A549 (cell line): ENCODE measurements at regions not wholly inside any gene's neighbourhood (a gene's known extent, or its start where the extent isn't known, plus 50 kb on each side); places are given as distances from the start of the nearest gene placed in this dataset.
"Not testable (repeated sequence)": the region's sequence is repeated elsewhere in the genome, so short reads cannot be mapped to it uniquely, and the experiment has no call there.

Source experiments
- ATAC-seq, 2 experiments: fragments of 200-7000 bp in 1 of 2; fragments of >200 bp in 1 of 2; cut with Nextera tagmentation in 1 of 2; cut with Tn5 transposase in 1 of 2; 3 replicates each; pipeline versions ENCODE4 v1.8.0 to v1.9.1; 2018 to 2020; ENCODE audit warnings: mild to moderate bottlenecking in 1 of 2, moderate library complexity in 1 of 2
- CTCF ChIA-PET: fragments of 300-600 bp; sonication (Branson Sonifier 250); formaldehyde crosslinking; extraction: SDS; loops from one replicate; lab custom pipeline; 2021; ENCODE audit warnings: antibody characterized with exemption, inconsistent platforms; lab: Yijun Ruan, JAX
- POLR2A ChIA-PET: fragments of 350-600 bp; formaldehyde crosslinking; extraction: SDS; loops from one replicate; lab custom pipeline; 2021; ENCODE audit warnings: antibody characterized with exemption, inconsistent platforms; lab: Yijun Ruan, JAX
- DNase-seq, 2 experiments: peaks; one replicate each; pipeline versions ENCODE4 v3.0.0 to v3.0.0-alpha.2; 2011 to 2016; ENCODE audit warnings: low read depth in 1 of 2, low spot score in 1 of 2
- FAIRE-seq: peaks from 2 replicates; lab custom pipeline; 2011; peaks lifted over from hg19 to GRCh38; lab: Jason Lieb, UNC
- H3K27ac ChIP-seq, 2 experiments: fragments of >200 bp; sonication (Bioruptor Twin); formaldehyde crosslinking; 3 replicates each; pipeline ENCODE4 v1.5.1; 2016 to 2017
- H3K4me1 ChIP-seq: fragments of >200 bp; sonication (Bioruptor Twin); formaldehyde crosslinking; 3 replicates; pipeline ENCODE4 v1.6.1; 2016
- H3K4me2 ChIP-seq: fragments of >200 bp; sonication (Bioruptor Twin); formaldehyde crosslinking; 3 replicates; pipeline ENCODE4 v1.6.1; 2016
- H3K4me3 ChIP-seq: fragments of >200 bp; sonication (Bioruptor Twin); formaldehyde crosslinking; 3 replicates; pipeline ENCODE4 v1.5.1; 2016
- H3K9me3 ChIP-seq: fragments of >200 bp; sonication (Bioruptor Twin); formaldehyde crosslinking; 3 replicates; pipeline ENCODE4 v1.6.1; 2016
- BHLHE40 ChIP-seq: IDR thresholded peaks from 2 replicates; pipeline ENCODE4 v1.6.1; 2012; ENCODE audit warnings: low read depth, low read length, inconsistent platforms
- CBX8 ChIP-seq: fragments of 200-600 bp; sonication (generic); IDR thresholded peaks from 2 replicates; pipeline ENCODE4 v1.6.1; 2016
- CTCF ChIP-seq: fragments of >200 bp; sonication (Bioruptor Twin); formaldehyde crosslinking; IDR thresholded peaks from 3 replicates; pipeline ENCODE4 v1.5.1; 2016
- EHF ChIP-seq: fragments of 250-450 bp; sonication (Bioruptor Pico); IDR thresholded peaks from 2 replicates; pipeline ENCODE4 v1.5.0; 2020; ENCODE audit warnings: mild to moderate bottlenecking
- ESRRA ChIP-seq: fragments of 150-350 bp; IDR thresholded peaks from 2 replicates; pipeline ENCODE4 v1.6.1; 2014; ENCODE audit warnings: mild to moderate bottlenecking, low read length, borderline replicate concordance
- FOSB ChIP-seq: fragments of 250-450 bp; sonication (Bioruptor Pico); IDR thresholded peaks from 2 replicates; pipeline ENCODE4 v1.5.0; 2020; ENCODE audit warnings: mild to moderate bottlenecking, moderate library complexity
- FOSL2 ChIP-seq, 2 experiments: fragments of 450-650 bp in 1 of 2; fragments of >200 bp in 1 of 2; sonication (Bioruptor Twin) in 1 of 2; formaldehyde crosslinking; IDR thresholded peaks; 2 replicates each; pipeline versions ENCODE4 v1.5.0 to v1.6.1; 2016 to 2020; ENCODE audit warnings: mild to moderate bottlenecking in 1 of 2, moderate library complexity in 1 of 2
- GATA3 ChIP-seq: IDR thresholded peaks from 2 replicates; pipeline ENCODE4 v1.6.1; 2012; ENCODE audit warnings: borderline replicate concordance
- HEYL ChIP-seq: fragments of 250-450 bp; sonication (Bioruptor Pico); IDR thresholded peaks from 2 replicates; pipeline ENCODE4 v1.8.0; 2021; ENCODE audit warnings: mild to moderate bottlenecking, moderate library complexity
- HOXB13 ChIP-seq: fragments of 250-450 bp; sonication (Bioruptor Pico); IDR thresholded peaks from 2 replicates; pipeline ENCODE4 v1.5.0; 2020; ENCODE audit warnings: low read depth, mild to moderate bottlenecking, moderate library complexity
- JUN ChIP-seq, 2 experiments: fragments of >200 bp; sonication (Bioruptor Twin); formaldehyde crosslinking; IDR thresholded peaks; 2 replicates in 1 of 2; 3 replicates in 1 of 2; pipeline ENCODE4 v1.6.1; 2016 to 2017
- KDM1A ChIP-seq: fragments of 200-600 bp; sonication (generic); IDR thresholded peaks from 2 replicates; pipeline ENCODE4 v1.6.1; 2016; ENCODE audit warnings: low read depth, mild to moderate bottlenecking
- KDM5A ChIP-seq: fragments of 200-600 bp; sonication (generic); IDR thresholded peaks from 2 replicates; pipeline ENCODE4 v1.6.1; 2016; ENCODE audit warnings: antibody characterized with exemption, mild to moderate bottlenecking
- MAFK ChIP-seq: fragments of 450-650 bp; IDR thresholded peaks from 2 replicates; pipeline ENCODE4 v1.6.1; 2014; ENCODE audit not compliant: partially characterized antibody
- NPAS2 ChIP-seq: fragments of 250-450 bp; sonication (Bioruptor Pico); IDR thresholded peaks from 2 replicates; pipeline ENCODE4 v1.8.0; 2022; ENCODE audit warnings: mild to moderate bottlenecking, moderate library complexity, borderline replicate concordance
- PHF8 ChIP-seq: fragments of 200-600 bp; sonication (generic); IDR thresholded peaks from 2 replicates; pipeline ENCODE4 v1.6.1; 2016; ENCODE audit warnings: low read depth, mild to moderate bottlenecking, antibody characterized with exemption, moderate library complexity, borderline replicate concordance
- POLR2A ChIP-seq: IDR thresholded peaks from 2 replicates; pipeline ENCODE4 v1.6.1; 2012; ENCODE audit warnings: mild to moderate bottlenecking, low read length
- RARB ChIP-seq: fragments of 250-450 bp; sonication (Bioruptor Pico); IDR thresholded peaks from 2 replicates; pipeline ENCODE4 v1.8.0; 2021; ENCODE audit warnings: mild to moderate bottlenecking, moderate library complexity
- RCOR1 ChIP-seq: fragments of 150-350 bp; IDR thresholded peaks from 2 replicates; pipeline ENCODE4 v1.6.1; 2014; ENCODE audit warnings: antibody characterized with exemption, low read length, low read depth
- SMC3 ChIP-seq: fragments of >200 bp; sonication (Bioruptor Twin); formaldehyde crosslinking; IDR thresholded peaks from 3 replicates; pipeline ENCODE4 v1.6.1; 2018; ENCODE audit warnings: inconsistent platforms
- TP53 ChIP-seq: fragments of 250-450 bp; sonication (Bioruptor Pico); IDR thresholded peaks from 2 replicates; pipeline ENCODE4 v1.5.0; 2021; ENCODE audit warnings: mild to moderate bottlenecking, moderate library complexity
- ZFP36 ChIP-seq: fragments of 450-650 bp; IDR thresholded peaks from 2 replicates; pipeline ENCODE4 v1.6.1; 2014; ENCODE audit warnings: borderline replicate concordance; ENCODE audit not compliant: partially characterized antibody
- ZNF302 ChIP-seq: fragments of 250-450 bp; sonication (Bioruptor Pico); IDR thresholded peaks from 2 replicates; pipeline ENCODE4 v1.9.0; 2021; ENCODE audit warnings: inconsistent platforms, mild to moderate bottlenecking, moderate library complexity
- WGBS: methylation state at CpG from one replicate; pipeline ENCODE4 v1.1.6; 2017; ENCODE audit errors: missing lambda C conversion rate; 5-methylcytosine and 5-hydroxymethylcytosine counted together
- TF ChIP-seq, protein P1 (sequence below): fragments of 250-450 bp; sonication (Bioruptor Pico); IDR thresholded peaks from 2 replicates; pipeline ENCODE4 v1.5.0; 2021; ENCODE audit warnings: mild to moderate bottlenecking, moderate library complexity, borderline replicate concordance
- TF ChIP-seq, protein P2 (sequence below): IDR thresholded peaks from 2 replicates; pipeline ENCODE4 v1.6.1; 2012
- TF ChIP-seq, protein P3 (sequence below): IDR thresholded peaks from 2 replicates; pipeline ENCODE4 v1.6.1; 2012; ENCODE audit warnings: low read depth, borderline replicate concordance
- TF ChIP-seq, protein P4 (sequence below): fragments of 150-350 bp; IDR thresholded peaks from 2 replicates; pipeline ENCODE4 v1.6.1; 2014; ENCODE audit warnings: low read depth, mild to moderate bottlenecking, low read length

GRCh38 chr1:60915441-60915840, 166.9 kb upstream of the NFIA start:
- H3K4me1 ChIP-seq = no peaks in the 10 kb centered on the region
- FAIRE-seq = no peak
- DNase-seq = no peak
- CTCF ChIA-PET = no interaction called here
- TF ChIP-seq ZFP36 = no peak
- no peak for TF ChIP-seq NPAS2
- no peak for TF ChIP-seq CTCF
- TF ChIP-seq, all 56 proteins: peak for 0
- no peak overlapping the region for H3K4me3 ChIP-seq
- ATAC-seq = no peak
- 59% methylated on average over 6 of the region's 6 CpGs for WGBS
- POLR2A ChIA-PET = no interaction called here
- no peak overlapping the region for H3K4me2 ChIP-seq
- no peaks in the 10 kb centered on the region for H3K9me3 ChIP-seq
- H3K27ac ChIP-seq = no peak overlapping the region

- ATAC-seq = no peak
- TF ChIP-seq, protein P1, sequence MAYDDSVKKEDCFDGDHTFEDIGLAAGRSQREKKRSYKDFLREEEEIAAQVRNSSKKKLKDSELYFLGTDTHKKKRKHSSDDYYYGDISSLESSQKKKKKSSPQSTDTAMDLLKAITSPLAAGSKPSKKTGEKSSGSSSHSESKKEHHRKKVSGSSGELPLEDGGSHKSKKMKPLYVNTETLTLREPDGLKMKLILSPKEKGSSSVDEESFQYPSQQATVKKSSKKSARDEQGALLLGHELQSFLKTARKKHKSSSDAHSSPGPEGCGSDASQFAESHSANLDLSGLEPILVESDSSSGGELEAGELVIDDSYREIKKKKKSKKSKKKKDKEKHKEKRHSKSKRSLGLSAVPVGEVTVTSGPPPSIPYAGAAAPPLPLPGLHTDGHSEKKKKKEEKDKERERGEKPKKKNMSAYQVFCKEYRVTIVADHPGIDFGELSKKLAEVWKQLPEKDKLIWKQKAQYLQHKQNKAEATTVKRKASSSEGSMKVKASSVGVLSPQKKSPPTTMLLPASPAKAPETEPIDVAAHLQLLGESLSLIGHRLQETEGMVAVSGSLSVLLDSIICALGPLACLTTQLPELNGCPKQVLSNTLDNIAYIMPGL = no peak
- no peak for TF ChIP-seq FOSB (CRISPR knock-in tag)
- no peak for TF ChIP-seq TP53 (CRISPR knock-in tag)
- TF ChIP-seq FOSL2 (IDR thresholded peaks at IDR 0.05) = no peak
- no peak for TF ChIP-seq FOSL2 (CRISPR knock-in tag; IDR thresholded peaks at IDR 0.05)
- TF ChIP-seq ZNF302 (CRISPR knock-in tag) = no peak
- no peak for TF ChIP-seq HOXB13
- no peak for TF ChIP-seq JUN (IDR thresholded peaks at IDR 0.05)
- TF ChIP-seq KDM1A = no peak
- TF ChIP-seq PHF8 = no peak
- no peak for TF ChIP-seq HEYL (CRISPR knock-in tag)
- TF ChIP-seq, protein P2, sequence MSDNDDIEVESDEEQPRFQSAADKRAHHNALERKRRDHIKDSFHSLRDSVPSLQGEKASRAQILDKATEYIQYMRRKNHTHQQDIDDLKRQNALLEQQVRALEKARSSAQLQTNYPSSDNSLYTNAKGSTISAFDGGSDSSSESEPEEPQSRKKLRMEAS = no peak
- TF ChIP-seq KDM5A = no peak
- no peak for DNase-seq
- H3K4me2 ChIP-seq = no peak overlapping the region
- CTCF ChIA-PET = no interaction called here
- no peak overlapping the region for H3K27ac ChIP-seq
- POLR2A ChIA-PET = no interaction called here
- FAIRE-seq = no peak
- WGBS = 17% methylated on average over 3 of the region's 3 CpGs
- no peaks in the 10 kb centered on the region for H3K9me3 ChIP-seq
- no peaks in the 10 kb centered on the region for H3K4me1 ChIP-seq
- H3K4me3 ChIP-seq = no peak overlapping the region
Observed at GRCh38 chr1:60914982-60915381, 167.4 kb upstream of the NFIA start.

DNA sequence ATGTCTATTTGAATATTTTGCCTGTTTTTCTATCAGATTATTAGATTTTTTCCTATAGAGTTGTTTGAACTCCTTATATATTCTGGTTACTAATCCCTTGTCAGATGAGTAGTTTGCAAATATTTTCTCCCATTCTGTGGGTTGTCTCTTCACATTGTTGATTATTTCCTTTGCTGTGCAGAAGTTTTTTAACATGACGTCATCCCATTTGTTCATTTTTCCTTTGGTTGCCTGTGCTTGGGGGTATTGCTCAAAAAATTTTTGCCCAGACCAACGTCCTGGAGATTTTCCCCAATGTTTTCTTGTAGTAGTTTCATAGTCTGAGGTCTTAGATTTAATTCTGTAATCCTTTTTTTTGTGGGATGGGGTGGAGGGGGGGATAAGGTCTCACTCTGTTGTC, 168.7 kb upstream of the NFIA start:
- DNase-seq, H3K9me3 ChIP-seq, H3K27ac ChIP-seq, H3K4me3 ChIP-seq, H3K4me1 ChIP-seq, ATAC-seq, POLR2A ChIA-PET, FAIRE-seq, H3K4me2 ChIP-seq: not testable (repeated sequence)
- WGBS = 48% methylated on average over 2 of the region's 2 CpGs
- CTCF ChIA-PET = interaction anchor here (0.5 kb wide), 1 partner anchor 65 kb away, joined by 3 read pairs; no protein-coding TSS in a partner anchor

DNA sequence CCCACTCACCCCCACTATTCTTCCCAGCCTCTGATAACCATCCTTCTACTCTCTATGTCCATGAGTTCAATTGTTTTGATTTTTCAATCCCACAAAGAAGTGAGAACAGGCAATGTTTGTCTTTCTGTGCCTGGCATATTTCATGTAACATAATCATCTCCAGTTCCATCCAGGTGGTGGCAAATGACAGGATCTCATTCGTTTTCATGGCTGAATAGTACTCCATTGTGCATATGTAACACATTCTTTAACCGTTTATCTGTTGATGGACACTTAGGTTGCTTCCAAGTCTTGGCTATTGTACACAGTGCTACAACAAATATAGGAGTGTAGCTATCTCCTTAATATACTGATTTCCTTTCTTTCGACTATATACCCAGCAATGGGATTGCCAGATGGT, 169.3 kb upstream of the NFIA start:
- ChIA-PET CTCF (no interaction called here), POLR2A (no interaction called here)
- WGBS = 4% methylated on average over 3 of the region's 3 CpGs
- Histone ChIP-seq H3K4me1 (no peaks in the 10 kb centered on the region), H3K9me3 (no peaks in the 10 kb centered on the region), H3K27ac (no peak overlapping the region), H3K4me2 (no peak overlapping the region), H3K4me3 (no peak overlapping the region)
- DNase-seq (no peak), ATAC-seq (no peak), FAIRE-seq (no peak)
- TF ChIP-seq RCOR1 (no peak), PHF8 (no peak), EHF (CRISPR knock-in tag) (no peak), SMC3 (no peak), MAFK (no peak), GATA3 (no peak), HEYL (CRISPR knock-in tag) (no peak), CBX8 (no peak), RARB (CRISPR knock-in tag) (no peak), POLR2A (no peak), BHLHE40 (no peak), NPAS2 (no peak), ZFP36 (no peak), ESRRA (no peak)
- TF ChIP-seq, protein P3, sequence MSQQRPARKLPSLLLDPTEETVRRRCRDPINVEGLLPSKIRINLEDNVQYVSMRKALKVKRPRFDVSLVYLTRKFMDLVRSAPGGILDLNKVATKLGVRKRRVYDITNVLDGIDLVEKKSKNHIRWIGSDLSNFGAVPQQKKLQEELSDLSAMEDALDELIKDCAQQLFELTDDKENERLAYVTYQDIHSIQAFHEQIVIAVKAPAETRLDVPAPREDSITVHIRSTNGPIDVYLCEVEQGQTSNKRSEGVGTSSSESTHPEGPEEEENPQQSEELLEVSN = no peak
- TF ChIP-seq, protein P4, sequence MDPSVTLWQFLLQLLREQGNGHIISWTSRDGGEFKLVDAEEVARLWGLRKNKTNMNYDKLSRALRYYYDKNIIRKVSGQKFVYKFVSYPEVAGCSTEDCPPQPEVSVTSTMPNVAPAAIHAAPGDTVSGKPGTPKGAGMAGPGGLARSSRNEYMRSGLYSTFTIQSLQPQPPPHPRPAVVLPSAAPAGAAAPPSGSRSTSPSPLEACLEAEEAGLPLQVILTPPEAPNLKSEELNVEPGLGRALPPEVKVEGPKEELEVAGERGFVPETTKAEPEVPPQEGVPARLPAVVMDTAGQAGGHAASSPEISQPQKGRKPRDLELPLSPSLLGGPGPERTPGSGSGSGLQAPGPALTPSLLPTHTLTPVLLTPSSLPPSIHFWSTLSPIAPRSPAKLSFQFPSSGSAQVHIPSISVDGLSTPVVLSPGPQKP = no peak
